ENCODE measurements at regions not wholly inside any gene's neighbourhood (a gene's known extent, or its start where the extent isn't known, plus 50 kb on each side); places are given as distances from the start of the nearest gene placed in this dataset.

DNA sequence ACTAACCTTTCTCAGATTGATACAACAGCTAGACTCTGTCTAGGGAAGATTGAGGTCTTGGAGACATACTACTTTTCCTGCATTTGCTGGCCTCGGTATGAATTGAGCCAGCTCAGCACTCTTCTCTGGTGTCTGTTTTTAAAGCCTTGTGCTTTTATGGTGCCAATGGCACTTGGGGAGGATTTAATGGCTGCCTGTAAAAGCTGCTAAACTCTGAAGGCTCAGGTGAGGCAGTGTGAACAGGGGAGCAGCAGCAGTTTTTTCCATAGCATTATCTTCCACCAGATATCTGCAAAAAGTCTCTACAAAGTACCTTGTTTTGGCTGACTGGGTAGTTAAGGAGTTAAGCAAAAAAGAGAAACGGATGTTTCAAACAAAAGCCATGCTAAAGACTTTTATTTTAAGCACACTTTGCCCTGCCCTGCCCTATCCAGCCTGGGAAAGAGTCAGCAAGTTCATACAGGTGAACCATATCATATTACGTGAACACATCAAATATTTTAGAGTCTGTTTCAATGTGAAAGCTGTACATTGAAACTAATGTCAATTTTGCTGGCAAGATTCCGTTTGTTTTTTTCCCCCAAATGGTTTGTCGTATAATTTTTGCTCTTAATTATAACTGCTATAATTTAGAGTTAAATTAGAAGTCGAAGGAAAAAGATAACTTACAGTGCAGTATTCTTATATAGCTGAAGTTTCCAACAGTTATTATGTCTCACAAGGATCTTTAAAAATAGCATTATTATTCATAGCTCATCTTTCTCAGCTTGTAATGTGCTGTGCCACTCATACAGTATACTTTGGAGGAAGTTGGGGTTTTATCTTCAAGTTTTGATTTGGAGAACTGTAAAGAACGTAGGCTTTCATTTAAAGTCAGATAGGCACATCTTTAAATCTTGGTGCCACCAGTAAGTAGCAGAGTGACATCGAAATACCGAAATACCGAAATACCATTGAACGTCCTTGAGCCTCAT, 424.1 kb upstream of the CD180 start:
- no peak for DNase-seq

DNA sequence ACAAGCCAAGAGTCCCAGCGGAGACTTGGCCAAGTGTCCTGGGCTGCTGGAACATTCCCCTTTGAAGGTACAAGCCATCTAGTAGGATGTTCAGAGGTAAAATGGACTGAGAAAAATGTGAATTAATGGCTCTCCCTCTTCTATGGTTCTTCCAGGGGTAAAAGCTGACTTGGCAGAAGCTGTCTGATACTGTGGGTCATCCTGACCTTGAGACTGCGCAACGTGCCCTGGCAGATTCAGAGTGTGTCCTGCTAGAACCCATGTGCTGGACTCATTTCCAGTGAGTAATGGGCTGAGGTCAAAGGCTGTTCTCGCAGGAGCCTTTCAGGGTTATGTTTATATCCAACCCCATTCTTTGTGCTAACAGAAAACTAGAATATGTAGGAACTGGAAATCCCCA, 423.0 kb upstream of the CD180 start:
- no peak for DNase-seq

DNA sequence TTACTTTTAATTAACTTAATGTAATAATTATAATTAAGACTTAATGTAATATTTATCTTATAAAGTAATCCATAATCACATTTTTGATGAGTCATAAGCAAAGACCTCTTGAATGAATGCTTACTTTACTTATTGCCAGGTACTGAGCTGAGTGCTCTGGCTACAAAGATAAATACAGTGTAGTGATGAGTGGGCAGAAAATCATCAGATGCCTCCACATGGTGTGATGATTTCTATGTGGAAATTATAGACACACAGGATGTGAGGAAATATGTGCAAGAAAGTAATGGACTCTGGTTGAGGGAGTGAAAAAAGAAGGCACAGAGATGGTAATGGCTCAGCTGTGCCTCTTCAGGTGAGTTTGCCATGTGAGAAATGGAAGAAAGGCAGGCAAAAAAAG, 422.6 kb upstream of the CD180 start:
- no peak for DNase-seq

DNA sequence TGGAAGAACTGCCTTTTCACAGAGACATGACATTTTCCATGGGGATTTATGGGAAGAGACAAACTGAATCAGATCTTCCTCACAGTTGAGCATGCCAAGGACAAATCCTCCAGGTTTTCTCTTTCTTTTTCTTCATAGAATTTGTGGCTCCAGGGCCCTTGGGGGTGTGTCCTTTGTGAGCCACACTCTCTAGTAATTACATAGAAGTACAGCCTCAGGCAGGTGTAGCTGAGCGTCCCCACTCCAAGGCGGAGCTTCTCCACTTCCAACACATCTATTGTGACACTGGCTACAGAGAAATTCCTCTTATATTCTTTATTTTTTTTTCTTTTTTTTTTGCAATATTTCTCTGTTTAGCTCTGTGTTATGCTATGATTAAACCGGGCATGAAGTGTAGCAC, 420.5 kb upstream of the CD180 start:
- no peak for DNase-seq

DNA sequence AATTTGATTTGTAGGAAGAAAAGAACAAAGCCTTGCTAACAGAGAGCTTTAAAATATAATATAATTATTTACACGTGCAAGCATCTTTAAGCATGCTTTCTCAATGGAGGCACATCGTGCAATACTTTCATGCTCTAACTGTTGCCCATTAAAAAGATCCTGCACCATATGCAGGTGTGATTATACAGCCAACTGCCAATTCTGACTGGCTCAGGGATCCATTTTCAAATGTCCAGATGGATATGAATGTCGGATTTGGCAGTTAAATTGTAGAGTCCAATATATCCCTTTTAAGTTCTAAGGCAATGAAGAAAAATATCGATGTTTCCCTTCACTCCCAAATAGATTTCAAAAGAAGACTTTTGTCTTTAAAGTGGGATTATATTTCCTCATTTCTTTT, 416.4 kb upstream of the CD180 start:
- DNase-seq = no peak

DNA sequence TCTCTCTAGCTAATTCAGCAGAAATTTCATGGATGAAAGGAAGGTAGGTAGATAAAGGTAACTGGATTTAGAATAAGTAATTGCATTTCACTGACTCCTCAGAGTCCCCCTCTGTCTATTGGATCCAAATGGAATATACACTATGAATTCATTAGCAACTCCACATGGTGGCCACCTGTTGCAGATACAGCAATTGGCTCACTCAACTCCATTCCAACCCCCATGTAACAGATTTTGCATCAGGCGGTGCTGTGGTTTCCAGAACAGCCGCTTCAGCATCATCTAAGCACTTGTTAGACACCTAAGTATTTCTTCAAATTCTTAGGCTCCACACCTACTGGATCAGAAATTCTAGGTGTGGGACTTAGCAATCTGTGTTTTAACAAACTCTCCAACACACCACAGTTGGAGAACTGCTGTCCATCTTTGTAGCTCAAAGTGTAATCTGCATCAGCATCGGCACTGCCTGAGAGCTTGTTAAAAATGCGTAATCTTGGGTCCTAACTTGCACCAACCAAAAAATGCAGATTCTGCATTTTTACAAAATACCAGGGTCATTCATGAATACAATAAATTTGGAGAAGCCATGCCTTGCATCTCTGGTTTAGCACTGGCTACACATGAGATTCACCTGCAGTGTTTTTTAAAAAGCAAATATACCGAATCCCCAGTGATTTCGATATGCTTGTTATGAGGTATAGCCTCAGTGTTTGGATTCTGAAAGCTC, 413.8 kb upstream of the CD180 start:
- DNase-seq = peak; percentile 6

DNA sequence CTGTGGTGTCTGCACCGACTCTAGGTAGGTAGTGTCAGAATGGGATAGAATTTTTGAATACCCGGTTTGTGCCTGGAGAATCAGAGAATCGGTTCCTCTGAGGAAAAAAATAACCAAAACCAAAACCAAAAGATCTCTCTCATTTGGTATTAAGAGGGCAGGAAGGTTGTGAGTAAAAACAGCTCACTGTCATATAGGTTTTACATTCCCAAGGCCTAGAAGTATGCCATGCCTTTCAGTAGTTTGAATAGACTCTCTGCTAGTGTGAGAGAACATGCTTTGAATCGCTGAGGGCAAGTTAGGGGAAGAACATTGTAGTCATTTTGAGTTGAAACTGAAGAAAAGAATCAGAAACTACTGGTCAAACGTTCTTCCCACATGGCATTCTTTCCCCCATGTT, 411.4 kb upstream of the CD180 start:
- DNase-seq = no peak

DNA sequence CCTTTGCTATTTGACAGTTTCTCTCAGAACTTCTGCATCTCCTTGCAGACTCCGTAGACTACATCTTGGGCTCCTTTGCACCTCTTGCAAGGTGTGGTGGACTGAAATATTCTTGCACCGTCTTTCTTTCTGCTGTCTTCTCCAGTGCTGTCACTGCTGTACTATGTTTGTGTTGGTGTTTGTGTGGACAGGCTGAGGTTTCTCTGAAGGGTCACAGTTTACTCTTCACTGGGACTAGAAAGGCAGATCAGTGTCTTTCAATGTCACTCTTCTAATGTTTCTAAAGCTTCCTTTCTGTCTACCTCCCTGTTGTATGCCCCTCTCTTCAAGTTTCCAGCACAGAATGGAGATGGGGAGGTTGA, 410.0 kb upstream of the CD180 start:
- no peak for DNase-seq

DNA sequence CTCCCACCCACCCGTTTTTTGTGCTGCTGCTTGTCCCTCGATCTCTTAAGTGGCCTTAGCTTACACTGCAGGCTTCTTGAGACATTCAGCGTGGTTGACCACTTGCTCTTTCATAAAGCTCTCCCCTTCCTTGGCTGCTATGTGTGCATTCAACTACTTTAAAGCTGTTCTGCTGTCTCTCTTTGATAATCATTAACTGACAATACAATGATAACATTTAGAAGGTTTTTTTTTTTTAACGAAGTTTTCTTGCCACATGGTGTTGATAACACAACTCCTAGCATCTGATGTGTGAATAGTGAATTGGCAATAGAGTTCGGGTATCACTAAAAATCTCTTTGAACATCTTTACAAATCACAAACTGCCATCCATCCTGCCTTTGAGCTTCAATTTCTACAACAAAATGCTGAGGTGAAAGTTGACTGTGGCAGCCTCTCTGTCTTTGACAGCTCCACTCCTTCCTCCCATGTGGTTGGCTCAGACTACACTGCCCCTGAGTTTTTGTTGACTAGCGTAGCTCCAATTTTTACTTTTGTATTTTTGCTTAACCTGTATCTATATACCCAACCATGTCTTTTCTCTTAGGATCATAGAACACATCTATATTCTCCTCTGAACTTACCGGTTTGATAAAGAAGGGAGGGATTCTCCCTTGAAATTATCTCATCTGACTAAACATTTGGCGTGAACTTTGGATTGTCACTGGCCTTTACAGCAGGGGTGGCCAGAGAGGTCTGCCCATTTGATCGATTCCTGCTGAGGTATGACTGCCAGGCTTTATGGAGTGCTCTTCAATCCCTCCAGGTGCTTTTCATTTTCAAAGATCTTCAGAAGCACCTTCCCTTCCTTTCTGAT, 409.4 kb upstream of the CD180 start:
- no peak for DNase-seq

DNA sequence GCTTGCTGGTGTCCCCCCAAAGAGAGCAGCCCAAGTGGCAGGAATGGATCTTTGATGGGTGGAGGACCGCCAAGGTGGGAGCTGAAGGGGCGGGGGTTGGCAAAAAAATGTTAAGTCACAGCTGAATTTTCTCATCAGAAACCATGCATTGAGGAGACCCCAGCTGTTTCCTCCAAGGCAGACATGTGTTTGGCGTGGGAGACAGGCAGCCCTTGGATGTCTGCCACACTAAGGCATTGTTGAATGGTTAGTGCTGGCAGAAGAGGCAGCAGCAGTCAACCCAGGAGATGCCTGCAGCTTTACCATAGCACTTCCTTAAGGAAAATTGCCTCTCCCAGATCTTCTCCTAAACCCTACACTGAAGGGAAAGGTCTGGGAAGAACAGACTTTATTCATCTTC, 394.9 kb upstream of the CD180 start:
- no peak for DNase-seq

DNA sequence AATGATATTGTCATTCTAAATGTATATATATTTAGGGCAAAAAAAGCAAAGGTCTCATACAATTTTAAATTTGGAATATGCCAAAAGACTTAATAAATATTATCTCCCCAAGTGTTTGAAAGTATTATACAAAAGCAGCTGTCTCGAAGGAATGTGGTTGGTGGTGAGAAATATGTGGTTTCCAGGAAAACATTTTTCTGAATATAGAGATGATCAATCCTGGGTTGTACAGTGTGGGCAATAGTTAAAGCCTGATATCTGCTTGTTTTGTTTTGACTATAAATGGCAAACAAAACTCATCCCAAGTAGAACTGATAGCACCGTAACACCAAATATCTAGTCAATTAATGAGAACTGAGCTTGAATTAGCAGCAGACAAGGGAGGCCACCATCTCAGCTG, 391.8 kb upstream of the CD180 start:
- no peak for DNase-seq

DNA sequence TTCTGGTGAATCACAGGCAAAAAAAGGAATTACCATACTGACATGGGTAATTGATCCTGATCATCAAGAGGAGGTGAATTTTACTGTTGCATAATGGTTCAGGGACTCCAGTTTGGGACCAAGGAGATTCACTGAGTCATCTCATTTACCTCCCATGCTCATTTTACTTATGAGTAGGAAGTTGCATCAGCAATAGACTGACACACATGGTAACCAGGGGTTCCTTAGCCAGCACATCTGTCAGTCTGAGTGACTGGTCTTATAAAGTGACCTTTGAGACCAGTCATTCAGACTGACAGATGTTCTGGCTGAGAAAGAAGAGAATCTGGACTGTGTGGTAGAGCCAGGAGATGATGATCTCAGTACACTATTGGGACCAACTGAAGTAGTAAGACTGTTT, 384.6 kb upstream of the CD180 start:
- peak; percentile 56 for DNase-seq

DNA sequence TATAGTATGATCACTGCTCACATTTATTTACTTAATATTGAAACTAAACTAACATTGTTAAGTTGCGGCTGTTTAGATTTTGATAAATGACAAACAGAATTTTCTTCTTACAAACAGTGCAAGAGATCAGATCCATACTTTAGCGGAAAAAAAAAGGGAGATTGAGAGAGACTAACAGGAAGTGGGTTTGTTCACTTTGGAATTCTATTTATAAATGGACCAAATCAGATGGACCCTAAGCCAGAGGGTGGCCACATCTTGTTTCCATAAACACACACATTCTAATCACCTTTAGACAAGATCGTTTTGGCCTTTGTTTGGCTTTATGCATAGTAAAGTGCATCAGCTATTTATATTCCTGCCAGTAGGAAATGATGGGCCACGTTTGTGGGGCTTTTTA, 381.4 kb upstream of the CD180 start:
- DNase-seq = peak; percentile 3

DNA sequence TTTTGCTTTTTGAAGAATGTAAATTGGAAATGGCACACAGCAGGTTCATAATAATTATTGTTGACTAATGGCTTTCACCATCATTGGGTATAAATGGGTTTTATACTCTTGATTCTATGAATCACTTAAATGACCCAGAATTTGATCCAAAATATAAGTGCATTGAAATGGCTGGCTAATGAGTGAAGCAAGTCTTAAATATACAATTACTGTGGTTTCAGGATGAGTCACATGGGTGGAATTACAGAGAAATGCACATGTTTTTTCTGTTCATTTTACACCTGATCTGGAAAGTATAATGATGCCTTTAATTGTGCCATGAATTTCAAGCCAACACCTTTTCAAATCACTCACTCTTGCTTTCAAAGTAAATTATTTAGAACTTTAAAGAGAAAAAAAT, 380.8 kb upstream of the CD180 start:
- peak; percentile 64 for DNase-seq

DNA sequence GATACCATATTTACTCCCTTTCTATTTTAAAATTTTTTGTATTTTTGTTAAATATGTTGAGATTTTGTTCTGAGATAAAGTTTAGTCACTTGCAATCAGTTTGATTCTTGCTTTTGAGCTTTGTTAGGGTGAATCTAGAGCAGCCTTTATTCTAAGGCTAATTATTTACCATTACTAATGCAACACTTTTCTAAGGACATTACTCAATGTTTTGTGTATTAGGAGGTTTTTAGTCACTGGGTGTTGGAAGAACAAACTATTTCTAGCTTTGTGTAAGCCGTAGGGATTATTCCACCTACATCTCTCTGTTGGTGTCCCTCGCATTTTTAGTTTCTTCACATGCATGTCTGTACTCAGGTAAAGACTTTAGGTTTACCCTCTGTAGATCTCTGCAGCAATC, 379.5 kb upstream of the CD180 start:
- no peak for DNase-seq

DNA sequence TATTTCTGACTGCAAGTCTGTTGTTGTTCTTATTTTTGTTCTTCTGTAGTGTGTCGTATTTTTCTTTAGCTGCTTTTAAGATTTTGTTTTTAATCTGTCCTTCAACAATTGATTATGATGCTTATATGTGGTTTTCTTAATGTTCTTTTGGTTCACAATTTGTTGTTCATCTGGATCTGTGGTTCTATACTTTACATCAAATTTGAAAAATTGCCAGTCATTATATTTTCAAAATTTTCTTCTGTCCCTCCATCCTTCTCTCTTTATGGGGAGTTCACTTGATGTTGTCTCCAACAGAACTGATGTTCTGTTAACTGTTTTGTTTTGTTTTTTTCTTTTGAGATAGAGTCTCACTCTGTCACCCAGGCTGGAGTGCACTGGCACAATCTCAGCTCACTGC, 378.5 kb upstream of the CD180 start:
- DNase-seq = no peak

DNA sequence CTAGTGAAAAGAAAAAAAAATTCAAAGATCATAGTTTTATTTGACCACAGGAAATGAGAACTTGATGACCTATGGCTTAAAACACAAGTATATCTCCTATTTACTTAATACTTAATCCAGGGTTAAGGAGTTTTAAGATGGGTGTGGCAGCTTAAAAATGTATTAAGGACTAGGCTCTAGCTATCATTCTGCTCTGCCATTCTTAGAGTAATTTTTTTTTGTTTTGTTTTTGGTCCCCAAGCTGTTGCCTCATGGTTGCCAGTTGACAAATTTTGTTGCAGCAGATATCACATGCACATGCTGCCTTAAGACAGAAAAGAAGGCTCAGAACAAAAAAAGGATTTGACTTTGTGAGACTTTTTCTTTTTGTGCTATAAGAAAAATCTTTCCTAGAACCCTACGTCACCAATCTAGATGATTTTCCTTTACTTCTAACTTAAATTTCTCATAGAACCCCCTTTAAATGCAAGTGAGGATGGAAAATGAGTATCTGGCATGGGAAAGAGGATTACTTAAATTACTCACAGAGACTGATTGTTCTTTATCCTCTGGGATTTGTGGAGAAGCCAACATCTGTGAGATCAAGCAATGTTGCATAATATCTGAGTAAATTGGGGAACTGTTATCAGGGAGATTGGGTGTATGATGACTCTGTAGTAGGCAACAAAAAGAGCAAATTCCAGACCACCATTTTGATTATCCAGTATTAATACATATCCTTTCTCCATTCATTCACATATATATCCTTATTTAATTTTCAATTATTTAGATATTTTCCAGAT, 364.7 kb upstream of the CD180 start:
- peak; percentile 2 for DNase-seq

DNA sequence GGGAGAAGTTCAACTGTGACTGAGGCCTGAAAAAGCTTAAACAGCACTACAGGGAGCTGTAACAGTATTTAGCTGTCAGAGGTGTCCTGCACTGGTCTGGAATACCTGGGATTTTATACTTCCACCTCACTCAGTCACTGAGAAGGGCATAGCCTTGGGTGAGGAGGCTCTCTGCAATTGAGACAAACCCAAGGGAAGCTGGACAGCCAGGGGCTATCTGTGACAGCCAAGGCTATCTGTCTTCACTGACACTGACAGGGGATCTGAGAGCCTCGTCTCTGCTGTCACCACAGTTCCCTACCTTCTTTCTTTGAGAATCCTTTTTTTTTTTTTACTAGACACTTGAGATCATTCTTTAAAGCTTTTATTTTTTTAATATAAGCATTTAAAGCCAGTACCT, 356.2 kb upstream of the CD180 start:
- no peak for DNase-seq

DNA sequence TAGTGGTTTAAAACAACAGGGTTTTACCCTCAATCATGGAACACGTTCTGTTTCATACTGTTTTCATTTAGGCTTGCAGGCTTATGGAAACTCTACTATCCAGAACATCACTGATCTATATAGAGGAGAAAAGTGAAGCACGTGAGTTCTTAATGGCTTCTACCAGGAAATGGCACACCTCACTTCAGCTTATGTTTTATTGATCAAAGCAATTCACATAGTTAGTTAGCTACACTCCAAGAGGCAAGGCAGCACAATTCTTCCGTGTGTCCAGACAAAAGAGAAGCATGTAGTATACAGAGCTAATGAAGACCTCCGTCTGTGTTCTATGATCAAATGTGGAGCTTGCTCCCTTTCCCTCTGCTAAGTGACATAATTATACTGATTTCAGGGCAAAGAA, 353.3 kb upstream of the CD180 start:
- DNase-seq = no peak

DNA sequence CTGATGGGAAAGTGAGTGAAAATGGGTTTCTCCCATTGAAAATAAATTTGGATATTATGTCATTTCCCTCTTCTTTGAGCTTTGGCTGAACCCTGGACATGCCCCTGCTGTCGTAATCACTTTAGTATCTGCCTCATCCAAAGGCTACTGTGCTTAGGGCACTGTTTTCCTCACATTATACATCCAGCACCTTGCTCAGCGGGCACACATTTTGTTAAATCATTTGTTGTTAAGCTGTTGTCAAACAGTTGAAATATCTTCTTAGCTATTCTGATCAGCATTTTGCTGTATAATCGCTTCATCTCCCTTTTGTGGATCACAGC, 352.7 kb upstream of the CD180 start:
- DNase-seq = no peak

DNA sequence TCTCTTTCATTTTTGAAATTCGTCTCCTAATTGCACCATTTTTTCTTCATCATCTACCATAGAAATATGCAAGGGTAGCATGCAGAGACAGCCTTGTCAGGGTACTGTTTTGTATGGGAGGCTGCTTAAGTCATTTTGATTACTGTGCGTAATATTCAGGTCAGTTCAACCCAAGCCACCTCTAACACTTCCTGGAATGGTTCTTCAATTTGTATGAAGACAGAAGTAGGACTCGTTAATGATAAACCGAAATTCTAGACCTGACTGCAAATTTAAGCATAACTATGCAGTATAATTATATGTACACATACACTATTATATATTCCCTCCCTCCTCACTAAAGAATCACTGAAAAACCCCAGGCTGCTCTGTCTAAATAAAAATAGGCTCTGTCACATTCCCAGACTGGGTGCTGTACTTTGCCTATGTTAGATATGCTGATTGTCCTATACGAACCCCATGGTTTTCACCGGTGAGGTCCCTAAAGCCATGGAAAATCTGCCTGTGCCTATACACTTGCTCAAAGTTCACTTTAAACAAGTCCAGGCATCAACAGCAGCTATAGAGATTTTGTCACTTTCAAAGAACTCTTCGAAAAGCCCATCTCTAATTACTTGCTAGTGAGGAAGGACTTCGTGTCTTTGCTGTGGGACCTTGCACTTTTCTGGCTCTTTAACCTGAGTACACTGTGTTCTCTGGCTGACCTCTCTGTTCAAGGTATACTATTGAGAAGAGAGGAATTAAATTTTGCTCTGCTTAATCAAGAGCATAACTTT, 352.1 kb upstream of the CD180 start:
- no peak for DNase-seq

DNA sequence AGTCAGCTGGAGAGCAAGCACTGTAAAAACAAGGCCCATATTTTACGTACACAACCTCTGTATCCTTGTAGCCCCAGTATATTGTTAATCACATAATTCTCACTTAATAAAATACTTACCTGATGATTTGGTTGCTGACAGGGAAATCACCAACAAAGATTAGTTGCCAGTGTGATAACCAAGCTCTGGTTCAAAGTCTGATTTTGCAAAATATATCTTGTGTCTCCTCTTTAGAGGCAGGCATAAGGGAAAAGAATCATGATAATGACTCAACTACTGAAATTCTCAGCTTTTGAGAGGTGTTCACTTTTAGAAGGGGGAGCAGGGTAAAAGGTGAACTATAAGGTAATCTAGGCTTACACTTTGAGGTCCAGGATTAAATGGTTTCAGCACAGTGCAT, 351.1 kb upstream of the CD180 start:
- no peak for DNase-seq
